GM23338 (cell line): ENCODE measurements at regions not wholly inside any gene's neighbourhood (a gene's known extent, or its start where the extent isn't known, plus 50 kb on each side); places are given as distances from the start of the nearest gene placed in this dataset.

Experiments used
- ATAC-seq: fragments of 200-7000 bp; cut with Tn5 transposase; 3 replicates; pipeline ENCODE4 v1.9.1; 2020
- DNase-seq: peaks from one replicate; pipeline ENCODE4 v3.0.0-alpha.2; 2015; ENCODE audit warnings: low spot score
- H2AFZ ChIP-seq: fragments of 200-600 bp; sonication (generic); 2 replicates; pipeline ENCODE4 v1.8.0; 2016; ENCODE audit warnings: antibody characterized with exemption, mild to moderate bottlenecking, moderate library complexity
- H3F3A ChIP-seq: fragments of 200-600 bp; sonication (generic); replicated peaks from 2 replicates; pipeline ENCODE4 v1.8.0; 2017; ENCODE audit warnings: antibody characterized with exemption, mixed run types, low read depth
- H3K27ac ChIP-seq: fragments of 200-600 bp; sonication (generic); 2 replicates; pipeline ENCODE4 v1.6.1; 2016; ENCODE audit warnings: low read depth
- H3K27me3 ChIP-seq: fragments of 200-600 bp; sonication (generic); 2 replicates; pipeline ENCODE4 v1.8.0; 2016; ENCODE audit warnings: mild to moderate bottlenecking, mixed run types, moderate library complexity; ENCODE audit not compliant: insufficient read depth
- H3K36me3 ChIP-seq: fragments of 200-600 bp; sonication (generic); 2 replicates; pipeline ENCODE4 v1.8.0; 2016; ENCODE audit warnings: mild to moderate bottlenecking; ENCODE audit not compliant: insufficient read depth
- H3K4me1 ChIP-seq: fragments of 200-600 bp; sonication (generic); 2 replicates; pipeline ENCODE4 v1.8.0; 2016; ENCODE audit warnings: mild to moderate bottlenecking, moderate library complexity; ENCODE audit not compliant: insufficient read depth
- H3K4me2 ChIP-seq: fragments of 200-600 bp; sonication (generic); 2 replicates; pipeline ENCODE4 v1.7.1; 2017; ENCODE audit warnings: mixed run types
- H3K4me3 ChIP-seq: fragments of 200-600 bp; sonication (generic); 2 replicates; pipeline ENCODE4 v1.6.1; 2016; ENCODE audit warnings: mixed run types
- H3K79me2 ChIP-seq: fragments of 200-600 bp; sonication (generic); replicated peaks from 2 replicates; pipeline ENCODE4 v1.8.0; 2017; ENCODE audit warnings: mild to moderate bottlenecking; ENCODE audit not compliant: insufficient read depth
- H3K9me2 ChIP-seq: fragments of 200-600 bp; sonication (generic); 2 replicates; pipeline ENCODE4 v1.8.0; 2017; ENCODE audit not compliant: insufficient read depth
- H4K20me1 ChIP-seq: fragments of 200-600 bp; sonication (generic); replicated peaks from 2 replicates; pipeline ENCODE4 v1.8.0; 2017; ENCODE audit warnings: mild to moderate bottlenecking; ENCODE audit not compliant: insufficient read depth
- H3K27ac Mint-ChIP-seq: 2 replicates; pipeline ENCODE4 v1.8.0; 2020; ENCODE audit warnings: inconsistent platforms, mild to moderate bottlenecking, moderate library complexity, mixed read lengths
- H3K27me3 Mint-ChIP-seq: 3 replicates; pipeline ENCODE4 v1.8.0; 2022; ENCODE audit warnings: low read depth, mild to moderate bottlenecking, moderate library complexity, mixed read lengths, inconsistent platforms; ENCODE audit not compliant: insufficient read depth, poor library complexity
- H3K36me3 Mint-ChIP-seq: 3 replicates; pipeline ENCODE4 v1.8.0; 2021; ENCODE audit warnings: low read depth, mild to moderate bottlenecking, inconsistent platforms, moderate library complexity, mixed read lengths
- H3K4me1 Mint-ChIP-seq: 3 replicates; pipeline ENCODE4 v1.8.0; 2020; ENCODE audit warnings: mild to moderate bottlenecking, inconsistent platforms, mixed read lengths
- H3K4me3 Mint-ChIP-seq: 3 replicates; pipeline ENCODE4 v1.8.0; 2021; ENCODE audit warnings: moderate library complexity, mild to moderate bottlenecking, inconsistent platforms, mixed read lengths
- H3K9me3 Mint-ChIP-seq: 3 replicates; pipeline ENCODE4 v1.8.0; 2020; ENCODE audit warnings: moderate library complexity, mild to moderate bottlenecking, inconsistent platforms, mixed read lengths
- CREB1 ChIP-seq: fragments of 250-450 bp; sonication (Bioruptor Pico); IDR thresholded peaks from 2 replicates; pipeline ENCODE4 v1.5.0; 2020; ENCODE audit warnings: low read depth, mild to moderate bottlenecking, moderate library complexity
- CTCF ChIP-seq, 2 experiments: fragments of 200-600 bp in 1 of 2; sonication (generic) in 1 of 2; conservative IDR thresholded peaks; 2 replicates each; pipeline versions ENCODE4 v1.5.1 to v1.6.1; 2016 to 2017; ENCODE audit warnings: antibody characterized with exemption in 2 of 2, low read depth in 2 of 2, mild to moderate bottlenecking in 2 of 2, moderate library complexity in 1 of 2
- ETS1 ChIP-seq: IDR thresholded peaks from 2 replicates; pipeline ENCODE4 v1.6.1; 2016; ENCODE audit warnings: antibody characterized with exemption
- EZH2 ChIP-seq: fragments of 200-600 bp; sonication (generic); IDR thresholded peaks from one replicate; pipeline ENCODE4 v1.8.0; 2017; ENCODE audit warnings: antibody characterized with exemption, mild to moderate bottlenecking, low read depth; ENCODE audit not compliant: unreplicated experiment
- EZH2phosphoT487 ChIP-seq: fragments of 200-600 bp; sonication (generic); IDR thresholded peaks from one replicate; pipeline ENCODE4 v1.8.1; 2018; ENCODE audit warnings: antibody characterized with exemption; ENCODE audit not compliant: unreplicated experiment
- JUNB ChIP-seq: IDR thresholded peaks from one replicate; pipeline ENCODE4 v1.6.1; 2016; ENCODE audit warnings: antibody characterized with exemption; ENCODE audit not compliant: unreplicated experiment
- NANOG ChIP-seq: IDR thresholded peaks from 2 replicates; pipeline ENCODE4 v1.6.1; 2016; ENCODE audit warnings: antibody characterized with exemption, borderline replicate concordance
- STAT1 ChIP-seq: IDR thresholded peaks from one replicate; pipeline ENCODE4 v1.6.1; 2016; ENCODE audit warnings: antibody characterized with exemption; ENCODE audit not compliant: unreplicated experiment
- ZNF114 ChIP-seq: fragments of 250-450 bp; sonication (Bioruptor Pico); IDR thresholded peaks from 2 replicates; pipeline ENCODE4 v1.5.0; 2020; ENCODE audit warnings: mild to moderate bottlenecking, moderate library complexity
- ZNF331 ChIP-seq: fragments of 250-450 bp; sonication (Bioruptor Pico); IDR thresholded peaks from 2 replicates; pipeline ENCODE4 v1.5.0; 2020; ENCODE audit warnings: low read depth, mild to moderate bottlenecking, moderate library complexity
- ZNF462 ChIP-seq: fragments of 250-450 bp; sonication (Bioruptor Pico); IDR thresholded peaks from 2 replicates; pipeline ENCODE4 v1.5.0; 2020; ENCODE audit warnings: mild to moderate bottlenecking, moderate library complexity

GRCh38 chr1:94669198-94669597, 127.6 kb upstream of the F3 start:
- Histone ChIP-seq H3K4me2 (0 out of 2 replicates have a peak overlapping the region, but pooled peaks have one; percentile 3), H4K20me1 (no peaks in the 10 kb centered on the region), H2AFZ (no peak overlapping the region), H3K4me3 (no peak overlapping the region), H3K79me2 (no peaks in the 10 kb centered on the region), H3K4me1 (peaks cover 36% of the 10 kb centered on the region), H3K27me3 (no peaks in the 10 kb centered on the region), H3F3A (no peaks in the 10 kb centered on the region), H3K36me3 (no peaks in the 10 kb centered on the region), H3K9me2 (peaks cover 4% of the 10 kb centered on the region), H3K27ac (peak overlapping the region; percentile 48)
- Mint-ChIP-seq H3K4me3 (no peak overlapping the region), H3K27me3 (peaks cover 2% of the 10 kb centered on the region), H3K27ac (peak overlapping the region; percentile 70; the same call in 1 of the 2 replicates), H3K36me3 (peaks cover 9% of the 10 kb centered on the region), H3K4me1 (peaks cover 42% of the 10 kb centered on the region), H3K9me3 (peaks cover 11% of the 10 kb centered on the region; the same call in 2 of the 3 replicates)
- DNase-seq (no peak), ATAC-seq (no peak)
- no peak for TF ChIP-seq JUNB
- no peak for TF ChIP-seq EZH2phosphoT487
- TF ChIP-seq ZNF462 (CRISPR knock-in tag): no peak
- no peak for TF ChIP-seq CREB1 (CRISPR knock-in tag)
- TF ChIP-seq ETS1: no peak
- TF ChIP-seq STAT1: no peak
- no peak for TF ChIP-seq ZNF331 (CRISPR knock-in tag)
- no peak for TF ChIP-seq EZH2
- no peak for TF ChIP-seq ZNF114 (CRISPR knock-in tag)
- no peak for TF ChIP-seq NANOG
- no peak for TF ChIP-seq CTCF (conservative IDR thresholded peaks at IDR 0.05; ENCODE audit: low read depth in 2 of 2)
